PFSK-1 (cell line): ENCODE measurements at regions not wholly inside any gene's neighbourhood (a gene's known extent, or its start where the extent isn't known, plus 50 kb on each side); places are given as distances from the start of the nearest gene placed in this dataset.

Experiments
- FOXP2 ChIP-seq: optimal IDR thresholded peaks from 2 replicates; pipeline ENCODE3; 2011; ENCODE audit warnings: borderline replicate concordance, control low read depth, inconsistent platforms; ENCODE audit not compliant: insufficient read depth; ENCODE audit errors: extremely low read length, extremely low read depth
- POLR2AphosphoS5 ChIP-seq: IDR thresholded peaks from 2 replicates; pipeline ENCODE4 v1.6.1; 2012; ENCODE audit warnings: low read depth, mild to moderate bottlenecking, control low read depth, low read length, moderate library complexity
- REST ChIP-seq, 2 experiments: IDR thresholded peaks; 2 replicates each; pipeline versions ENCODE4 v1.6.1 to v1.8.0; 2011 to 2012; ENCODE audit warnings: low read depth in 2 of 2, low read length in 2 of 2, control low read depth in 1 of 2, inconsistent platforms in 1 of 2, mild to moderate bottlenecking in 1 of 2, moderate library complexity in 1 of 2; ENCODE audit not compliant: insufficient read depth in 1 of 2
- SIN3A ChIP-seq: IDR thresholded peaks from 2 replicates; pipeline ENCODE4 v1.6.1; 2012; ENCODE audit warnings: mild to moderate bottlenecking, low read length, moderate library complexity, borderline replicate concordance; ENCODE audit not compliant: insufficient read depth
- TAF1 ChIP-seq: IDR thresholded peaks from 2 replicates; pipeline ENCODE4 v1.6.1; 2012; ENCODE audit warnings: low read length, control low read depth, borderline replicate concordance; ENCODE audit not compliant: insufficient read depth

DNA sequence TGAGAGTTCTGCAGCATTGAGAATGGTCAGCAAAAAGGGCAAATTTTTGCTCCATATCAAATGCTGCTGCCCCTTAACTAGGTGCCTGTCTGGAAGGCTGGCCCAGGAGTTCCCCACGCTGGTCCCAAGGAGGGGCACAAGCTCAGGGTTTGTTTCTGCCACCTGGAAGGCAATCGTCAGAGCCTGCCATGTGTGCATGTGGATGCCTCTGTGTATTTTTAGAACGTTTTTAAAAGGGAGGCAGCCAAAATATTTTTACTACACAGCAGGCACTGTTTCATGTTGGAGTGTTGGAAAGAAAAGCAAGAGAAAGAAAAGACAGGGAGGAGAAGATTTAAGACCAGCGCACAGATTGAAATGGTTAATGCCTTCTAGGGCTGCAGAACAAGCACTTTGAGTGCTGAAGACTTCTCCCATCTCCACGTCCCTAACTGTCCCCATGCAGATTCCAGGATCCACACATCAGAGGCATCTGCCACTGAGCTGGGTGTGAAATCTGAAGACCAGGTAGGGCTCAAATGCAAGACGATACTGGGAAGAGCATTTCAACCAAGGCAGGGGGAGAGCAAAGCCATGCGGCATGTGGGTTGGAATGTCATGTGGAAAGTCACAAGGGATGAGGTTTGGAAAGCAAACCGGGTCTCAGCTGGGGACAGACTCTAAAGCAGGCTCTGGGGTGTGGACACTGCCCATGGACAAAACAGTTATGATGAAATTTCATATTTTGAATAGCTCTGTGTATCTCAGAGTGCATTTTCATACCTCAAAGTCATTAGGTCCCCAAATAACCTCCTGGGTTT is 557.2 kb downstream of the BCL11B start:
- TF ChIP-seq TAF1: no peak
- no peak for TF ChIP-seq REST (IDR thresholded peaks at IDR 0.05; ENCODE audit: insufficient read depth in 1 of 2, low read depth in 2 of 2, low read length in 2 of 2)
- no peak for TF ChIP-seq FOXP2
- no peak for TF ChIP-seq SIN3A
- TF ChIP-seq POLR2AphosphoS5: no peak

DNA sequence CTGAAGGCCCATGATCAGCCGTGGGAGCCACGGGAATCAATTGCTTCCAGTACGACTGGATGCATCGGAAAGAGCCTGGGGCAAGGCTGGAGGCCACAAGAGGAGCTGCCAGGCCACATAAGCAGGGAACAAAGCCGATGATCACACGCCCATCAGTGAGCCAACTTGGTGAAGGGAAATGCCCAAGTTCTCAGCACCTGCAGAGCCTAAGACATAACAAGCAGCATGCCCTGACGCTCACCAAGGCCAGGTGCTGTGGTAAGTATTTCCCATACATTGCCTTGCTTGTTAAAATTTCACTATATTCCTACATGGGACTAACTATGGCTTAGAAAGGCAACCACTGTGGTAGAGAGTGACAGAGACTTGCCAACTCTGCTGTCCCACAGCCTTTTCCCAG is 555.9 kb downstream of the BCL11B start:
- no peak for TF ChIP-seq REST (IDR thresholded peaks at IDR 0.05; ENCODE audit: insufficient read depth in 1 of 2, low read depth in 2 of 2, low read length in 2 of 2)
- no peak for TF ChIP-seq SIN3A

- TF ChIP-seq REST (IDR thresholded peaks at IDR 0.05; ENCODE audit: insufficient read depth in 1 of 2, low read depth in 2 of 2, low read length in 2 of 2) (no peak), TAF1 (no peak), FOXP2 (no peak), POLR2AphosphoS5 (no peak), SIN3A (no peak)
Observed at GRCh38 chr14:98721061-98721460, 550.9 kb downstream of the BCL11B start.

GRCh38 chr14:98724734-98725133 is 547.3 kb downstream of the BCL11B start:
- TF ChIP-seq POLR2AphosphoS5 (no peak), FOXP2 (no peak), SIN3A (no peak), TAF1 (no peak), REST (IDR thresholded peaks at IDR 0.05; ENCODE audit: insufficient read depth in 1 of 2, low read depth in 2 of 2, low read length in 2 of 2) (no peak)

DNA sequence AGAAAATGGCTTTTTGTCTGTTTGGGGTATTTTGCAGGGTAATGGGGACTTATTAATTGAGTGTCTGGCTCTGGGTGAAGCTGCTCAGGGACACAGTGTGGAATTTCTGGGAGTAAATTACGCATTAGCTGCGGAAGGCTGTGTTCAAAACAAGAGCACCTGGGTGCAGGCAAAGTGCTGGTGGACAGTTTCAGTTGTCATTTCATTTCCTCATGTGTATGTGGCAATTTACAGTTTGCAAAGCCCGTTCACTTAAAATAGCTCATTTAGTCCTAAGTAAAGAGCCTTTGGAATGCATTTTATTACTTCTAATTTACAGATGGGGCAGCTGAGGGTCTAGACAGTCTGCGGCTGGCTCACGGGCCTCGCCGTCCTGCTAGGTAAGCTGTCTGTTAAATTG is 546.8 kb downstream of the BCL11B start:
- TF ChIP-seq FOXP2: no peak
